Fibroblast of mammary gland (primary cell): ENCODE measurements at regions not wholly inside any gene's neighbourhood (a gene's known extent, or its start where the extent isn't known, plus 50 kb on each side); places are given as distances from the start of the nearest gene placed in this dataset.
"Not testable (repeated sequence)": the region's sequence is repeated elsewhere in the genome, so short reads cannot be mapped to it uniquely, and the experiment has no call there.

ENCODE experiments used
- DNase-seq: peaks from one replicate; pipeline ENCODE4 v3.0.0-alpha.2; 2010; ENCODE audit warnings: low read depth
- H3K4me3 ChIP-seq: 2 replicates; pipeline ENCODE4 v1.5.1; 2011; ENCODE audit warnings: low read depth, mild to moderate bottlenecking, low read length, moderate library complexity; ENCODE audit not compliant: control insufficient read depth
- TF ChIP-seq, protein P1 (sequence below): conservative IDR thresholded peaks from 2 replicates; pipeline ENCODE4 v1.5.1; 2011; ENCODE audit warnings: low read depth, low read length, inconsistent platforms; ENCODE audit not compliant: control insufficient read depth, insufficient read depth

DNA sequence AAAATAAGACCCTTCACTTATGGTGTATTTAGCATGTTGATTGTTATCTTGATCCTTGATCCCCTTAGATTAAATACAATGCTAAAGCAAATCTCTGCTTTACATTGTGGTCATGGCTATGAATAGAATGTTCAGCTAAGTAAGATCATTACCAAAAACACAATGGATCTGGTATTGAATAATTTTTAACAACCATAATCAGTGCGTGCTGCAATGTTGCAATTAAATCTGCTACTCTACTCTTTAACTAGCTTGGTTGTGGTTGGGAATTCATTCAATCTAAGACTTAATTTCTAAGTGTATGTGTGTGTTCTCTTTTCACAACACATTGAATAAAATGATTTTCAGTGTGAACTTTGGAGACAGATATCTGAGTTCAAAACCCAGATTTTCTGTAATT is 442.5 kb upstream of the ZNF804A start:
- TF ChIP-seq, protein P1, sequence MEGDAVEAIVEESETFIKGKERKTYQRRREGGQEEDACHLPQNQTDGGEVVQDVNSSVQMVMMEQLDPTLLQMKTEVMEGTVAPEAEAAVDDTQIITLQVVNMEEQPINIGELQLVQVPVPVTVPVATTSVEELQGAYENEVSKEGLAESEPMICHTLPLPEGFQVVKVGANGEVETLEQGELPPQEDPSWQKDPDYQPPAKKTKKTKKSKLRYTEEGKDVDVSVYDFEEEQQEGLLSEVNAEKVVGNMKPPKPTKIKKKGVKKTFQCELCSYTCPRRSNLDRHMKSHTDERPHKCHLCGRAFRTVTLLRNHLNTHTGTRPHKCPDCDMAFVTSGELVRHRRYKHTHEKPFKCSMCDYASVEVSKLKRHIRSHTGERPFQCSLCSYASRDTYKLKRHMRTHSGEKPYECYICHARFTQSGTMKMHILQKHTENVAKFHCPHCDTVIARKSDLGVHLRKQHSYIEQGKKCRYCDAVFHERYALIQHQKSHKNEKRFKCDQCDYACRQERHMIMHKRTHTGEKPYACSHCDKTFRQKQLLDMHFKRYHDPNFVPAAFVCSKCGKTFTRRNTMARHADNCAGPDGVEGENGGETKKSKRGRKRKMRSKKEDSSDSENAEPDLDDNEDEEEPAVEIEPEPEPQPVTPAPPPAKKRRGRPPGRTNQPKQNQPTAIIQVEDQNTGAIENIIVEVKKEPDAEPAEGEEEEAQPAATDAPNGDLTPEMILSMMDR, result no peak
- no peak for DNase-seq
- no peak overlapping the region for H3K4me3 ChIP-seq

DNA sequence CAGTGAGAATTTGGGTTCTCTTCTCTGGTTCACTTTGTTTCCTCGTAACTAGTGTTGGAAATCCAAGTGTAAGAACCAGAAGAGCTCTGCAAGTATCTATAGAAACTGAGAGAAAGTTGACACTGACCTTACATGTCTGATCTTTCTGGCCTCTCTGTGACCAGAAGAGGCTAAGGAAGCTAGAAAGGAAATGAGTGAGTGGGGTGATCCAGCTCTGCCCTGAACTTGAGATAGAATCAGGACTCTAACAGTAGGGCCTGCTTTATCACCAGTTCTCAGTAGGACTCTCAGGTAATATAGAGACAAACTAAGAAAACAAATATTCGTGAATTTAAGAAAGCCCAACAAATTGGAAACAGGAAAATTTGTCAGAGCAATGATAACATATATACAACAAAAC is 441.2 kb upstream of the ZNF804A start:
- no peak for DNase-seq
- H3K4me3 ChIP-seq, result no peak overlapping the region
- TF ChIP-seq, protein P1, result no peak

DNA sequence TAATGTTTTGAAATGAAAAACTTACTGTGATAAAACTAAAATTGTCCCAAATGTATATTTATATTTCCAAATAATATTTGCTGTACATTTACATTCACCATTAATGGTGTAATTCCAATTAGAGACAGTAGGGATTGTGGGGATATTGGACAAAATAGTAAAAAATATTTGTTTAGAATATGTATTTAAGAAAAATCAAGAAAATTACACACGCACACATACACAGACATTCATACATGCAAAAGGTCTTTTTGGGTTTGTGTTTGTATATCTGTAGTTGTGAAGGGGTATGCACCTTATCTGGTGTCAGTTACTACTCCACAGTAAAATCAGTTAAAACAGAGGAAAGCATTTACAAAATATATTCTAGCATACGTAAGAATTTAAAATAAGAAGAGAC is 435.9 kb upstream of the ZNF804A start:
- TF ChIP-seq, protein P1, result no peak
- H3K4me3 ChIP-seq, result no peak overlapping the region
- DNase-seq, result no peak

GRCh38 chr2:184168823-184169222 is 429.5 kb upstream of the ZNF804A start:
- not testable (repeated sequence) for DNase-seq, H3K4me3 ChIP-seq

DNA sequence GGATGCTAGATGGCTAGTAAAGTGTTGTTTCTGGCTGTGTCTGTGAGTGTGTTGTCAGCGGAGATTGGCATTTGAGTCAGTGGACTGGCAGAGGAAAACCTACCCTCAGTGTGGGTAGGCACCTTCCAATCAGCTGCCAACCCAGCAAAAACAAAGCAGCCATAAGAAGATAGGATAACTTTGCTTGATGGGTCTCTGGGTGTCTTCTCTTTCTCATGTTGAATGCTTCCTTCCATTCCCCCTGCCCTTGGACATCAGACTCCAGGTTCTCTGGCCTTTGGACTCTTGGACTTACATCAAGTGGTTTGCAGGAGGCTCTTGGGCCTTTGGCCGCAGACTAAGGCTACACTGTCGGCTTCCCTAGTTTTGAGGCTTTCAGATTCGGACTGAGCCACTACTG is 429.0 kb upstream of the ZNF804A start:
- no peak overlapping the region for H3K4me3 ChIP-seq
- DNase-seq, result no peak
- TF ChIP-seq, protein P1, result no peak

DNA sequence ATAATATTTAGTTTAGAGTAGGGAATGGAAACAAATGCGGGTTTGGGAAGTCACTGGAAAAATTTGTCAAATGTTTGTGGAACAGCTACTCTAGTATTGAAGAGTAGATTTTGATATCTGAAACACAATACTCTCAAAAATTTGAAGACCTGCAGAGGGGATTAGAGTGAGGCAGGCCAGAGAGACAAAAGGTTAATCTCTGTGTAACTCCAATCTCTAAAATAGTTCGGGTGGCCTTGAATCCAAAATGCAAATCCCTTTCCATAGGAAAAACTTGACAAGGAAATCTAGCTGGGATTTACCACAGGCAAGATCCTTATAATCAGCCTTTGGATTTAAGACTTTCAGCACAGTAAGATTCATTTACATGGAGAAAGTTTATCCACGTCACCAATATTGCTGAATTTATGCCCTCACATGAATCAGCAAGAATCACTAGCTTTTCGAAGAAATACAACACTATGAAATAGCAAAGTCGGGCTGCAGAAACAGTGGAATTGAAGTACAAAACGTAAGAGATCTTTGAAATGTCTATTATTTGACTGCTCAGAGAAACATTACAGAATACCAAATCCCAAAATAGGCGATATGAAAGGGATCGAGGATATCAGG is 423.7 kb upstream of the ZNF804A start:
- DNase-seq, result no peak
- TF ChIP-seq, protein P1, result no peak
- no peak overlapping the region for H3K4me3 ChIP-seq

GRCh38 chr2:184178229-184178628 is 420.1 kb upstream of the ZNF804A start:
- TF ChIP-seq, protein P1, result no peak
- no peak overlapping the region for H3K4me3 ChIP-seq
- DNase-seq, result no peak
